ENCODE measurements at regions not wholly inside any gene's neighbourhood (a gene's known extent, or its start where the extent isn't known, plus 50 kb on each side); places are given as distances from the start of the nearest gene placed in this dataset.

DNA sequence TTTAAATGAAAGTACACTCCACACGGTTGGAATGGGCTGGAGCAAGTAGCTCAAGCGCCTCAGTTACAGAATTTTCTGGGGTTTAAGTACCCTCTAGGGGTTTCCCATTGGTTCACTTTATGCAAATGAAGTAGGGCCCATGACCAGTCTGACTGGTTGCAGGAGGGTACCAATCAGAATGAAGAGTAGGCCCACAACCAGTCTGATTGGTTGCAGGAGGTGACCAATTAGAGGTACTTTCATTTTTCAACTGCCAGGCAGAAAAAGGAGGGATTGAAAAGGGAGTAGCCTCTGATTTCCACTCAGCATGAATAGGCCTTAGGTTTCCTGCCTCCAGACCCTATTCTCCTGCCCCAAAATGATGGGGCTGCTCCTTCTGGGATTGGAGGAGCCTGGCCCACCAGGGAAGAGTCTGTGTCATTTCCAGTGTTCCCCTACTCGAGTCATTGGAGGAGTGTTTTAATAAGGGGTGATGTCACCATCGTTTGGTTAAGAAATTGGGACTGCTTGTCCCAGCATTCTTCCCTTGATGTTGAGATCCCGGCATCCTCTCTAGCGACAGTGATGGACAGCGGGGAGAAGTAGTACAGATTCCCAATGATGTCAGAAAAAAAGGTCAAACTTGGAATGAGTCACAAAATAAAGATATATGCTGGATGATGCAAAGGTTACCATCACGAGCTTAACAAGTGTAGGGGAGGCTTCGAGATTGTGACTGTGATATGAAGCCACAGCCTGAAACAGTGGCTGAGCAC, 210.4 kb downstream of the SH3BP4 start:
- DNase-seq (ENCODE audit: low spot score), result no peak
- no peak overlapping the region for H3K27ac ChIP-seq (replicated peaks; ENCODE audit: low read length)
- H3K4me3 ChIP-seq (ENCODE audit: low read length in 2 of 2), result no peak overlapping the region
- no peak overlapping the region for H2BK12ac ChIP-seq (ENCODE audit: low read length)
- H2BK120ac ChIP-seq (ENCODE audit: low read depth, low read length), result no peak overlapping the region
- no peak overlapping the region for H2AFZ ChIP-seq (ENCODE audit: low read length)
- no peak overlapping the region for H3K4me2 ChIP-seq (ENCODE audit: insufficient read depth, low read length, poor library complexity, severe bottlenecking)
- no peak overlapping the region for H4K91ac ChIP-seq (ENCODE audit: low read depth, low read length, poor library complexity)
- no peak overlapping the region for H2BK15ac ChIP-seq (ENCODE audit: low read length)
- H2BK5ac ChIP-seq (ENCODE audit: low read length), result no peak overlapping the region
- H4K8ac ChIP-seq (ENCODE audit: low read depth, low read length), result no peak overlapping the region
- no peak overlapping the region for H3K18ac ChIP-seq (ENCODE audit: low read length)
- peaks cover 0 to 4% of the 10 kb centered on the region in 2 donors for H3K9me3 ChIP-seq (replicated peaks in 1 of 2; ENCODE audit: control insufficient read depth in 2 of 2, insufficient read depth in 1 of 2, low read depth in 1 of 2, low read length in 2 of 2)
- peaks cover 0 to 6% of the 10 kb centered on the region in 2 donors for H3K4me1 ChIP-seq (ENCODE audit: control insufficient read depth in 2 of 2, insufficient read depth in 1 of 2, low read depth in 1 of 2, low read length in 2 of 2)
- no peak overlapping the region for H2AK5ac ChIP-seq (ENCODE audit: low read depth, low read length)
- no CpG with 5 or more reads among the region's 9 CpGs for WGBS, 2 donors (ENCODE audit: extremely low coverage in 2 of 2, insufficient read length in 2 of 2, insufficient replicate concordance in 1 of 2)
- no peak overlapping the region for H3K23ac ChIP-seq (ENCODE audit: low read depth, low read length, poor library complexity)
- no peaks in the 10 kb centered on the region for H3K36me3 ChIP-seq (replicated peaks in 1 of 2; ENCODE audit: control insufficient read depth in 2 of 2, insufficient read depth in 2 of 2, low read length in 2 of 2)
- H3K27me3 ChIP-seq (ENCODE audit: control insufficient read depth in 3 of 3, insufficient read depth in 3 of 3, low read depth in 1 of 3, low read length in 3 of 3), result peaks cover 0 to 7% (median 0%) of the 10 kb centered on the region in 3 experiments
- no peaks in the 10 kb centered on the region for H3K79me1 ChIP-seq (ENCODE audit: low read depth, low read length)
- H3K14ac ChIP-seq (ENCODE audit: low read length), result no peak overlapping the region
- H3K9ac ChIP-seq (ENCODE audit: low read depth, low read length, poor library complexity), result no peak overlapping the region
- H3K4ac ChIP-seq (ENCODE audit: low read length), result no peak overlapping the region

DNA sequence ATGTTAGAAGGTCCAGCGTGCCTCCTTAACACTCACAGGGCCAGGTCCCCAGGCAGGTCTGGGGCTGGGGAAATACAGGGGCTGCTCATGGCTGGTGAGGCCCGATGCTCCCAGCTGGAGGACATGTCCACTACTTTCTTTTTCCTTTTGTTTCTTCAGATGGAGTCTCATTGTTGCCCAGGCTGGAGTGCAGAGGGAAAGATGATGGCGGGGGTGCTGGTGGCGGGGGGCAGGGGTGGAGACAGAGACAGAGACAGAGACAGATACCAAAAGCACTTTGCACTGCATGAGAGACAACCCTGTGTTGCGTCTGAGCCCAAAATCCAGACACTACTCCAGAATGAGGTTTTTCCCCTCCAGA, 211.0 kb downstream of the SH3BP4 start:
- H3K23ac ChIP-seq (ENCODE audit: low read depth, low read length, poor library complexity), result no peak overlapping the region
- no peaks in the 10 kb centered on the region for H3K79me1 ChIP-seq (ENCODE audit: low read depth, low read length)
- H2AFZ ChIP-seq (ENCODE audit: low read length), result no peak overlapping the region
- no peak overlapping the region for H3K18ac ChIP-seq (ENCODE audit: low read length)
- H3K36me3 ChIP-seq (replicated peaks in 1 of 2; ENCODE audit: control insufficient read depth in 2 of 2, insufficient read depth in 2 of 2, low read length in 2 of 2), result no peaks in the 10 kb centered on the region
- no peak overlapping the region for H3K9ac ChIP-seq (ENCODE audit: low read depth, low read length, poor library complexity)
- H3K4me2 ChIP-seq (ENCODE audit: insufficient read depth, low read length, poor library complexity, severe bottlenecking), result no peak overlapping the region
- H3K9me3 ChIP-seq (replicated peaks in 1 of 2; ENCODE audit: control insufficient read depth in 2 of 2, insufficient read depth in 1 of 2, low read depth in 1 of 2, low read length in 2 of 2), result peaks cover 0 to 4% of the 10 kb centered on the region in 2 donors
- no peak overlapping the region for H3K27ac ChIP-seq (replicated peaks; ENCODE audit: low read length)
- H2BK12ac ChIP-seq (ENCODE audit: low read length), result no peak overlapping the region
- no peak overlapping the region for H4K91ac ChIP-seq (ENCODE audit: low read depth, low read length, poor library complexity)
- H3K4me1 ChIP-seq (ENCODE audit: control insufficient read depth in 2 of 2, insufficient read depth in 1 of 2, low read depth in 1 of 2, low read length in 2 of 2), result peaks cover 0 to 3% of the 10 kb centered on the region in 2 donors
- no peak overlapping the region for H3K4ac ChIP-seq (ENCODE audit: low read length)
- no peak overlapping the region for H3K4me3 ChIP-seq (ENCODE audit: low read length in 2 of 2)
- no peak overlapping the region for H4K8ac ChIP-seq (ENCODE audit: low read depth, low read length)
- H2AK5ac ChIP-seq (ENCODE audit: low read depth, low read length), result no peak overlapping the region
- no CpG with 5 or more reads among the region's 5 CpGs for WGBS, 2 donors (ENCODE audit: extremely low coverage in 2 of 2, insufficient read length in 2 of 2, insufficient replicate concordance in 1 of 2)
- H3K14ac ChIP-seq (ENCODE audit: low read length), result no peak overlapping the region
- no peak overlapping the region for H2BK5ac ChIP-seq (ENCODE audit: low read length)
- H3K27me3 ChIP-seq (ENCODE audit: control insufficient read depth in 3 of 3, insufficient read depth in 3 of 3, low read depth in 1 of 3, low read length in 3 of 3), result peaks cover 0 to 7% (median 0%) of the 10 kb centered on the region in 3 experiments
- H2BK15ac ChIP-seq (ENCODE audit: low read length), result no peak overlapping the region
- DNase-seq (ENCODE audit: low spot score), result no peak
- H2BK120ac ChIP-seq (ENCODE audit: low read depth, low read length), result no peak overlapping the region

DNA sequence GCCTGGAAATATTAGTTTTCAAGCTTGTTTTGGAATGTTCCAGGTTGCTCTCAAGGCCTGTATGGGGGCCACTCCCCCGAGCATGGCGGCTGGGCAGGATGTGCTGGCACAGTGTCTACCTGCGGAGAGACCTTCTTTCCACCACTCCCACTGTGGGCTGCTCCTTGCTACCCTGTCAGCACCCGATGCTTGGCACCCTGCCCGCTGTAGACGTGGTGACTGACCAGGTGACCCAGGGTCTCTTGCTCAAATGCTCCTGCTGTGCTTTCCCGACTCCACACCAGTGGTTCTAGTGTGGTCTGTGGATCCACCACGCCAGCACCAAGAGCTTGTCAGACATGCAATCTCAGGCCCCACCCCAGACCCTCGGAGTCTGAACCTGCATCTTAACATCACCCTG, 213.3 kb downstream of the SH3BP4 start:
- Histone ChIP-seq H3K27ac (replicated peaks; ENCODE audit: low read length) (no peak overlapping the region), H3K4me2 (ENCODE audit: insufficient read depth, low read length, poor library complexity, severe bottlenecking) (no peak overlapping the region), H3K18ac (ENCODE audit: low read length) (no peak overlapping the region), H2BK12ac (ENCODE audit: low read length) (no peak overlapping the region), H3K14ac (ENCODE audit: low read length) (no peak overlapping the region), H3K36me3 (replicated peaks in 1 of 2; ENCODE audit: control insufficient read depth in 2 of 2, insufficient read depth in 2 of 2, low read length in 2 of 2) (no peaks in the 10 kb centered on the region), H4K91ac (ENCODE audit: low read depth, low read length, poor library complexity) (no peak overlapping the region), H3K27me3 (ENCODE audit: control insufficient read depth in 3 of 3, insufficient read depth in 3 of 3, low read depth in 1 of 3, low read length in 3 of 3) (peaks cover 0 to 2% (median 0%) of the 10 kb centered on the region in 3 experiments), H3K4me1 (ENCODE audit: control insufficient read depth in 2 of 2, insufficient read depth in 1 of 2, low read depth in 1 of 2, low read length in 2 of 2) (peaks cover under 1 to 4% of the 10 kb centered on the region in 2 donors), H3K9me3 (replicated peaks in 1 of 2; ENCODE audit: control insufficient read depth in 2 of 2, insufficient read depth in 1 of 2, low read depth in 1 of 2, low read length in 2 of 2) (no peaks in the 10 kb centered on the region), H3K4me3 (ENCODE audit: low read length in 2 of 2) (no peak overlapping the region), H4K8ac (ENCODE audit: low read depth, low read length) (no peak overlapping the region), H3K4ac (ENCODE audit: low read length) (no peak overlapping the region), H2BK15ac (ENCODE audit: low read length) (no peak overlapping the region), H2BK120ac (ENCODE audit: low read depth, low read length) (peak overlapping the region; percentile 10), H3K79me1 (ENCODE audit: low read depth, low read length) (no peaks in the 10 kb centered on the region), H2AK5ac (ENCODE audit: low read depth, low read length) (peak overlapping the region; percentile 31), H3K9ac (ENCODE audit: low read depth, low read length, poor library complexity) (no peak overlapping the region), H2BK5ac (ENCODE audit: low read length) (no peak overlapping the region), H3K23ac (ENCODE audit: low read depth, low read length, poor library complexity) (no peak overlapping the region), H2AFZ (ENCODE audit: low read length) (no peak overlapping the region)
- no CpG with 5 or more reads among the region's 9 CpGs for WGBS, 2 donors (ENCODE audit: extremely low coverage in 2 of 2, insufficient read length in 2 of 2, insufficient replicate concordance in 1 of 2)
- DNase-seq (ENCODE audit: low spot score), result no peak

DNA sequence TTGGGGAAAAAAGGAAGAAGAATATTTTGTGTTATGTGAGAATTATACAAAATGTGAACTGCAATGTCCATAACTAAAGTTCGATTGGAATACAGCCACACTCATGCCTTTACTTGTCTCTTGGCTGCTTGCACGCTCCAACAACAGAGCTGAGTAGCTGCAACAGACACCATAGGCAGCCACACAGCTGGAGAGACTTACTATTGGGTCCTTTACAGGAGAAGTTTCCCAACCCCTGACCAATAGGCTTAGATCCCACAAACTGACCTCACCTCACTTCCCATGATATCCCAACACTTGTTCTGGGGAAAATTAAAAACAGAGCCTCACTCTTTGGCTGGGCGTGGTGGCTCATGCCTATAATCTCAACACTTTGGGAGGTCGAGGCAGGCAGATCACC, 213.8 kb downstream of the SH3BP4 start:
- H4K91ac ChIP-seq (ENCODE audit: low read depth, low read length, poor library complexity), result no peak overlapping the region
- H3K4ac ChIP-seq (ENCODE audit: low read length), result no peak overlapping the region
- H2BK15ac ChIP-seq (ENCODE audit: low read length), result no peak overlapping the region
- H3K14ac ChIP-seq (ENCODE audit: low read length), result no peak overlapping the region
- H3K4me1 ChIP-seq (ENCODE audit: control insufficient read depth in 2 of 2, insufficient read depth in 1 of 2, low read depth in 1 of 2, low read length in 2 of 2), result peaks cover 5 to 6% of the 10 kb centered on the region in 2 donors
- H3K18ac ChIP-seq (ENCODE audit: low read length), result no peak overlapping the region
- H3K23ac ChIP-seq (ENCODE audit: low read depth, low read length, poor library complexity), result no peak overlapping the region
- H3K27me3 ChIP-seq (ENCODE audit: control insufficient read depth in 3 of 3, insufficient read depth in 3 of 3, low read depth in 1 of 3, low read length in 3 of 3), result peaks cover 0 to 2% (median 0%) of the 10 kb centered on the region in 3 experiments
- no peak overlapping the region for H2AFZ ChIP-seq (ENCODE audit: low read length)
- no peak overlapping the region for H3K4me2 ChIP-seq (ENCODE audit: insufficient read depth, low read length, poor library complexity, severe bottlenecking)
- no peak for DNase-seq (ENCODE audit: low spot score)
- H3K27ac ChIP-seq (replicated peaks; ENCODE audit: low read length), result no peak overlapping the region
- no peak overlapping the region for H3K4me3 ChIP-seq (ENCODE audit: low read length in 2 of 2)
- no peak overlapping the region for H3K9ac ChIP-seq (ENCODE audit: low read depth, low read length, poor library complexity)
- H2BK120ac ChIP-seq (ENCODE audit: low read depth, low read length), result no peak overlapping the region
- H2AK5ac ChIP-seq (ENCODE audit: low read depth, low read length), result no peak overlapping the region
- no peaks in the 10 kb centered on the region for H3K9me3 ChIP-seq (replicated peaks in 1 of 2; ENCODE audit: control insufficient read depth in 2 of 2, insufficient read depth in 1 of 2, low read depth in 1 of 2, low read length in 2 of 2)
- no peak overlapping the region for H4K8ac ChIP-seq (ENCODE audit: low read depth, low read length)
- no peaks in the 10 kb centered on the region for H3K36me3 ChIP-seq (replicated peaks in 1 of 2; ENCODE audit: control insufficient read depth in 2 of 2, insufficient read depth in 2 of 2, low read length in 2 of 2)
- no peak overlapping the region for H2BK5ac ChIP-seq (ENCODE audit: low read length)
- no peaks in the 10 kb centered on the region for H3K79me1 ChIP-seq (ENCODE audit: low read depth, low read length)
- WGBS, 2 donors (ENCODE audit: extremely low coverage in 2 of 2, insufficient read length in 2 of 2, insufficient replicate concordance in 1 of 2), result no CpG with 5 or more reads among the region's 4 CpGs
- H2BK12ac ChIP-seq (ENCODE audit: low read length), result no peak overlapping the region

Data from neuronal stem cell (in vitro differentiated cells).